GM12872 (cell line): ENCODE measurements at regions not wholly inside any gene's neighbourhood (a gene's known extent, or its start where the extent isn't known, plus 50 kb on each side); places are given as distances from the start of the nearest gene placed in this dataset.

ENCODE experiments used
- CTCF ChIP-seq: IDR thresholded peaks from 3 replicates; pipeline ENCODE4 v1.5.1; 2011; ENCODE audit warnings: low read depth, mild to moderate bottlenecking, low read length, moderate library complexity; ENCODE audit not compliant: insufficient read depth

- no peak for TF ChIP-seq CTCF
These were observed 538.1 kb upstream of the HS3ST1 start for GRCh38 chr4:11966782-11967181.

- no peak for TF ChIP-seq CTCF
These were observed 525.4 kb upstream of the HS3ST1 start for GRCh38 chr4:11954093-11954492.

- no peak for TF ChIP-seq CTCF
These were observed 520.7 kb upstream of the HS3ST1 start for GRCh38 chr4:11949355-11949754.

GRCh38 chr4:11937941-11938340 is 509.2 kb upstream of the HS3ST1 start:
- TF ChIP-seq CTCF = no peak

GRCh38 chr4:11931266-11931820 is 502.6 kb upstream of the HS3ST1 start:
- no peak for TF ChIP-seq CTCF

- TF ChIP-seq CTCF = no peak
These were observed 500.4 kb upstream of the HS3ST1 start for GRCh38 chr4:11929080-11929479.

GRCh38 chr4:11919316-11919715 is 490.6 kb upstream of the HS3ST1 start:
- TF ChIP-seq CTCF = no peak
